Activated T-helper 17 cell treated with anti-CD3 and anti-CD28 coated beads, Interleukin-2, amount 50 U/mL, for 72 hours (primary cell): ENCODE measurements at regions not wholly inside any gene's neighbourhood (a gene's known extent, or its start where the extent isn't known, plus 50 kb on each side); places are given as distances from the start of the nearest gene placed in this dataset.
"Not testable (repeated sequence)": the region's sequence is repeated elsewhere in the genome, so short reads cannot be mapped to it uniquely, and the experiment has no call there.

Source experiments
- ATAC-seq: fragments of 150-1000 bp; cut with Tn5 transposase; replicated peaks from 2 replicates; pipeline ENCODE4 v1.10.0; 2021; ENCODE audit warnings: mild to moderate bottlenecking, moderate library complexity
- H3K27ac Mint-ChIP-seq: one replicate; pipeline ENCODE4 v1.8.0; 2022; ENCODE audit warnings: mixed read lengths
- H3K27me3 Mint-ChIP-seq: one replicate; pipeline ENCODE4 v1.8.0; 2022; ENCODE audit warnings: mixed read lengths
- H3K36me3 Mint-ChIP-seq: one replicate; pipeline ENCODE4 v1.8.0; 2022; ENCODE audit warnings: low read depth, mild to moderate bottlenecking, mixed read lengths
- H3K4me1 Mint-ChIP-seq: one replicate; pipeline ENCODE4 v1.8.0; 2022; ENCODE audit warnings: mixed read lengths
- H3K4me3 Mint-ChIP-seq: one replicate; pipeline ENCODE4 v1.8.0; 2022; ENCODE audit warnings: mild to moderate bottlenecking, mixed read lengths
- H3K9me3 Mint-ChIP-seq: one replicate; pipeline ENCODE4 v1.8.0; 2022; ENCODE audit warnings: mixed read lengths

DNA sequence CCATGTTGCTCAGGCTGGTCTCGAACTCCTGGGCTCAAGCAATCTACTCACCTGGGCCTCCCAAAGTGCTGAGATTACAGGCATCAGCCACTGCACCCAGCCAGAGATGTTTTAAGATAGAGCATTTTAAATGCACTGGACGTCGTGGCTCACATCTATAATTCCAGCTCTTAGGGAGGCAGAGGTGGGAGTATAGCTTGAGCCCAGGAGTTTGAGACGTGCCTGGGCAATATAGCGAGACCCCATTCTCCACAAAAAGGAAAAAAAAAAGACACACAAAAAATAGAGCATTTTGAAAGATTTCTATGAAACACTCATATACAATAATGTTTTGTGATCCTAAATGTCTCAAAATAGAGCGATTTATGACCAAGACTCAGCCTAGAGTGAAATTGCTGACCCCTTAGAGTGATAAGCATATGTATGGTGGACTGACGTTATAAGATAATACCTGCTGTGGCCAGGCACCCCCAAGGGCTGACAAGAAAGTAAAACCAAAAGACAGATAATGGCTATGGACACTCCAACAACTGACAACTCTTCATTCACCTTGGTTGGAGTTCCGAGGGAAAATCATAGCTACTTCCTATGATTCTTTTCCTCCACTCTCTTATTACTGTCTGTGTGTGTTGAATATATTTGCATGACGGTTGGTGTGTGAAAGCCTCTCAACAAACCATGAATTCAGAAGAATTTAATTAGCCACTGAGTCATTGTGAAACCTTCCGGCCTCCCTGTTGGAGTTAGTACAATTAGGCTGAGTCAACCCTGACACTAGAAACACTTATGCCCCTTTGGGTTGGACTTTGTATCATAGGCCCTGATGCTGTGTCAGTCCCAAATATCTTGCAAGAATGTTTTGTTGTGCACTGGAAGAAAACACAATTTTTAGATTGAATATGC, 526.5 kb upstream of the NUDT12 start:
- Mint-ChIP-seq H3K27me3 (no peaks in the 10 kb centered on the region), H3K4me1 (no peaks in the 10 kb centered on the region), H3K36me3 (no peaks in the 10 kb centered on the region), H3K27ac (no peak overlapping the region), H3K9me3 (peaks cover 4% of the 10 kb centered on the region), H3K4me3 (no peak overlapping the region)
- no peak for ATAC-seq

GRCh38 chr5:104084896-104085295, 522.3 kb upstream of the NUDT12 start:
- no peaks in the 10 kb centered on the region for H3K4me1 Mint-ChIP-seq
- H3K27me3 Mint-ChIP-seq, result no peaks in the 10 kb centered on the region
- H3K9me3 Mint-ChIP-seq, result peaks cover 9% of the 10 kb centered on the region
- no peak overlapping the region for H3K27ac Mint-ChIP-seq
- H3K4me3 Mint-ChIP-seq, result no peak overlapping the region
- ATAC-seq, result no peak
- no peaks in the 10 kb centered on the region for H3K36me3 Mint-ChIP-seq

DNA sequence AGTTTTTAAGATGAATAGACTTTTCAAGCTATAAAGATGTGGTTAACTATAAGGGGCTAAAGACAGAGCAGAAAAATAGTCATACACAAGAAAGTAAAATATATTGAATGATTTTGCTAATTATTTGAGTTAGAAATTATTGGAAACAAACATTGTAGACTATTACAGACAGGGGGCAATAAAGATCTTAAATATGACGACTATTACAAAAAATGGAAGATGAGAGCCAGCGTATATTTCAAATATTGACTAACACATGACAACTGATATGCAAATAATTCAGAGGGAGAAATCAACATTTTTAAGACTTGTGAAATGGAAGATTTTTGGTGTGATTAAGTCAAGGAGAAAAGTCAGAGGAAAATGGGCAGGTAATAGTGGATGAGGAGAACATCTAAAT, 520.2 kb upstream of the NUDT12 start:
- no peak overlapping the region for H3K27ac Mint-ChIP-seq
- H3K4me3 Mint-ChIP-seq, result no peak overlapping the region
- H3K27me3 Mint-ChIP-seq, result no peaks in the 10 kb centered on the region
- no peak for ATAC-seq
- H3K36me3 Mint-ChIP-seq, result no peaks in the 10 kb centered on the region
- H3K4me1 Mint-ChIP-seq, result no peaks in the 10 kb centered on the region
- H3K9me3 Mint-ChIP-seq, result peaks cover 9% of the 10 kb centered on the region

- no peak for ATAC-seq
- H3K4me3 Mint-ChIP-seq, result no peak overlapping the region
- H3K27ac Mint-ChIP-seq, result no peak overlapping the region
- H3K9me3 Mint-ChIP-seq, result peaks cover 9% of the 10 kb centered on the region
- no peaks in the 10 kb centered on the region for H3K4me1 Mint-ChIP-seq
- H3K27me3 Mint-ChIP-seq, result no peaks in the 10 kb centered on the region
- H3K36me3 Mint-ChIP-seq, result no peaks in the 10 kb centered on the region
Measured at GRCh38 chr5:104081232-104081631, 518.6 kb upstream of the NUDT12 start.

- Mint-ChIP-seq H3K4me1 (no peaks in the 10 kb centered on the region), H3K9me3 (peaks cover 9% of the 10 kb centered on the region), H3K36me3 (no peaks in the 10 kb centered on the region), H3K4me3 (no peak overlapping the region), H3K27ac (no peak overlapping the region), H3K27me3 (no peaks in the 10 kb centered on the region)
- no peak for ATAC-seq
Measured at GRCh38 chr5:104080646-104081175, 518.1 kb upstream of the NUDT12 start.

- not testable (repeated sequence) for H3K27me3 Mint-ChIP-seq, H3K36me3 Mint-ChIP-seq
Measured at GRCh38 chr5:104079861-104080645, 517.5 kb upstream of the NUDT12 start.

GRCh38 chr5:104071887-104072286, 509.3 kb upstream of the NUDT12 start:
- Mint-ChIP-seq H3K4me1 (no peaks in the 10 kb centered on the region), H3K4me3 (no peak overlapping the region), H3K27ac (no peak overlapping the region), H3K36me3 (no peaks in the 10 kb centered on the region), H3K9me3 (peaks cover 3% of the 10 kb centered on the region), H3K27me3 (no peaks in the 10 kb centered on the region)
- ATAC-seq, result no peak

More at GRCh38 chr5:104079861-104080645, 517.5 kb upstream of the NUDT12 start:
- H3K4me1 Mint-ChIP-seq, H3K27ac Mint-ChIP-seq, H3K9me3 Mint-ChIP-seq, H3K4me3 Mint-ChIP-seq, ATAC-seq: not testable (repeated sequence)

GRCh38 chr5:104062621-104063377, 500.2 kb upstream of the NUDT12 start:
- Mint-ChIP-seq H3K27me3 (no peaks in the 10 kb centered on the region), H3K9me3 (peaks cover 10% of the 10 kb centered on the region), H3K4me3 (no peak overlapping the region), H3K36me3 (no peaks in the 10 kb centered on the region), H3K4me1 (no peaks in the 10 kb centered on the region), H3K27ac (no peak overlapping the region)
- no peak for ATAC-seq

DNA sequence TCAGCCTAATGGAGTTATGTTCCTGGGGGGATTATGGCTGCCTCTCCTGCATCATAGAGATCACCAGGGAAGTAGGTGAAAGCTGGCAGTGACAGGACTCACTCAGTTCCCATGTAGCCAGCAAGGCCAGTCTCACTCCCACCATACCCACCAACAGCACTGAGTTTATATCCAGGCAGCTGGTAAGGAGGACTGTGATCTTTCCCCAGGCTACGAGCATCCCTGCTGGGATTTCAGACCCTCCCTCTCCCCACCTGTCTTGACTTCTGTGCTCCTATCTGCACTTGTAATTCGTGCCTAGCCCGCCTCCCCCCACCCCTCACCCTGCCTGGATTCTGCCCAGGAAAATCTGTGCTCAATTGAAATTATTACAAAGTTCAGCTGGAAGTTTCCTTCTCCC, 499.1 kb upstream of the NUDT12 start:
- H3K27ac Mint-ChIP-seq, result no peak overlapping the region
- no peaks in the 10 kb centered on the region for H3K36me3 Mint-ChIP-seq
- peaks cover 10% of the 10 kb centered on the region for H3K9me3 Mint-ChIP-seq
- H3K4me3 Mint-ChIP-seq, result no peak overlapping the region
- no peaks in the 10 kb centered on the region for H3K27me3 Mint-ChIP-seq
- no peak for ATAC-seq
- no peaks in the 10 kb centered on the region for H3K4me1 Mint-ChIP-seq

GRCh38 chr5:104053353-104053649, 490.7 kb upstream of the NUDT12 start:
- peaks cover 12% of the 10 kb centered on the region for H3K9me3 Mint-ChIP-seq
- no peak for ATAC-seq

GRCh38 chr5:104052558-104053352, 490.2 kb upstream of the NUDT12 start:
- Mint-ChIP-seq H3K4me1 (no peaks in the 10 kb centered on the region), H3K27me3 (no peaks in the 10 kb centered on the region), H3K9me3 (peaks cover 10% of the 10 kb centered on the region), H3K27ac (no peak overlapping the region), H3K36me3 (no peaks in the 10 kb centered on the region), H3K4me3 (no peak overlapping the region)
- ATAC-seq, result no peak

More at GRCh38 chr5:104053353-104053649, 490.7 kb upstream of the NUDT12 start:
- no peak overlapping the region for H3K4me3 Mint-ChIP-seq
- H3K36me3 Mint-ChIP-seq, result no peaks in the 10 kb centered on the region
- H3K27me3 Mint-ChIP-seq, result no peaks in the 10 kb centered on the region
- no peaks in the 10 kb centered on the region for H3K4me1 Mint-ChIP-seq
- H3K27ac Mint-ChIP-seq, result no peak overlapping the region

DNA sequence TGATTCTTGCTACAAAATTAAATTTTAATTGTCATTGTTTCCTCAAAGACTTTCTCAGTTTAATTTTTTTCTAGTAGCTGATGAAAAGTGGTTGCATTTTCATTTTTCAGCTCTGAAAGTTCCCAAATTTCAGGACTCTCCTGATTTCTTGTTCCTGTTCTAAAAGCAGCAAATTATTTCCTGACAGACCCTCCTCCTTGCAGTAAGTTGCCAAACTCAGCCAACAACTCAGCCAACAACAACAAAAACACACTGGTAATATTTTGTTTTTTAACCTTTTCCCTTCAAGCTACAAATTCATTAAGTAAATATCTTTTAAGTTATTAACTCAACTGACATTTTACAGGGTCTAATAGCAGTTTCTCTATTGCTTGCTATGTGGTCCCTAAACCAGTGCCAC, 487.8 kb upstream of the NUDT12 start:
- Mint-ChIP-seq H3K36me3 (no peaks in the 10 kb centered on the region), H3K27ac (no peak overlapping the region)

DNA sequence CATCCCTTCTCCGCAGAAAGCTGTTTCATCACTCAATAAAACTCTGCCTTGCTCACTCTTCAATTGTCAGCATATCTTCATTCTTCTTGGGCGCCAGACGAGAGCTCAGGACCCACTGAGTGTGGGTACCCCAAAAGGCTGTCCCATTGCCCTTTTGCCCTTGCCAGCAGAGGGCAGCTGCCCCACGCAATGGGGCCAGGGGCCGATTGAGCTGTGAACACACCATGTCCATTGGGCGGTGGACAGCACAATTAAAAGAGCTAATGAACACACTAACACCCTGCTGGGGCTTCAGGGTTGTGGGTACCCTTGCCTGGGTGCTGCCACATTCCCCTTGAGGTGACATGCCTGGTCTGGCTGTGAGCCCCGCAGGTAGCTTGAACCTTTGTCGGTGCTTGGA, 487.2 kb upstream of the NUDT12 start:
- no peak for ATAC-seq
- no peaks in the 10 kb centered on the region for H3K27me3 Mint-ChIP-seq
- no peaks in the 10 kb centered on the region for H3K36me3 Mint-ChIP-seq
- no peaks in the 10 kb centered on the region for H3K4me1 Mint-ChIP-seq
- no peak overlapping the region for H3K27ac Mint-ChIP-seq
- peaks cover 10% of the 10 kb centered on the region for H3K9me3 Mint-ChIP-seq
- no peak overlapping the region for H3K4me3 Mint-ChIP-seq

More for the DNA sequence above, 487.8 kb upstream of the NUDT12 start:
- no peaks in the 10 kb centered on the region for H3K27me3 Mint-ChIP-seq
- no peaks in the 10 kb centered on the region for H3K4me1 Mint-ChIP-seq
- H3K9me3 Mint-ChIP-seq, result peaks cover 10% of the 10 kb centered on the region
- H3K4me3 Mint-ChIP-seq, result no peak overlapping the region
- ATAC-seq, result no peak

DNA sequence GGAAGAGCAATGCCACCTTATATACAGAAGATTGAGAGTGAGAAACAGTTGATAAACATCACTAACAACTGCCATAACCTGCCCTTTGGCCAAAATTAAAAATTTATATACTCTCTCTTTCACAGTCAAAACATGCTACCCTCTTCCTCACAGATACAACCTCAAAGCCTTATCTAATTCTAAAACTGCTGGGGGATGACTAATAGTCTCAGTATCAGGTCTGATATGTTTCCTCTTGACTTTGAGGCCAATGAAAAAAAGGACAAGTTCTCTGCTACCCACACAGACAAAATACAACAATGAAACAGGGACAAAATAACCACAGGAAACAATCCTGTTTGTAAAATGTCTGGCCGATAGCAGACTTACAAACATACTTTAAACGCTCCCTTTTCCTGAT, 485.6 kb upstream of the NUDT12 start:
- H3K4me1 Mint-ChIP-seq, result no peaks in the 10 kb centered on the region
- H3K27ac Mint-ChIP-seq, result no peak overlapping the region
- ATAC-seq, result no peak
- no peaks in the 10 kb centered on the region for H3K36me3 Mint-ChIP-seq
- no peak overlapping the region for H3K4me3 Mint-ChIP-seq
- H3K27me3 Mint-ChIP-seq, result no peaks in the 10 kb centered on the region
- H3K9me3 Mint-ChIP-seq, result peaks cover 15% of the 10 kb centered on the region
